Caco-2 (cell line): ENCODE measurements at regions not wholly inside any gene's neighbourhood (a gene's known extent, or its start where the extent isn't known, plus 50 kb on each side); places are given as distances from the start of the nearest gene placed in this dataset.

Experiments used
- BruUV-seq: library from RNA; stranded (reverse); fragments of 400-500 nt; replicated peaks from 2 replicates; lab custom pipeline; 2021; lab: Mats Ljungman, UMichigan
- CTCF ChIA-PET: fragments of 300-600 bp; sonication (Branson Sonifier 250); formaldehyde crosslinking; loops from one replicate; lab custom pipeline; 2022; ENCODE audit warnings: antibody characterized with exemption; lab: Charles Lee
- POLR2A ChIA-PET: fragments of 300-600 bp; sonication (Branson Sonifier 250); formaldehyde crosslinking; loops from one replicate; lab custom pipeline; 2022; ENCODE audit warnings: antibody characterized with exemption; lab: Charles Lee
- DNase-seq, 2 experiments: peaks; one replicate each; pipeline versions ENCODE4 v3.0.0 to v3.0.0-alpha.2; 2020 to 2022
- H3K27me3 ChIP-seq: replicated peaks from 2 replicates; pipeline ENCODE4 v1.6.0; 2011; ENCODE audit warnings: low read length; ENCODE audit not compliant: control insufficient read depth, insufficient read depth
- H3K36me3 ChIP-seq: 2 replicates; pipeline ENCODE4 v1.5.1; 2011; ENCODE audit warnings: low read length; ENCODE audit not compliant: control insufficient read depth, insufficient read depth
- H3K4me1 ChIP-seq: fragments of 250-450 bp; sonication (Bioruptor Pico); 2 replicates; pipeline ENCODE4 v1.5.1; 2020; ENCODE audit warnings: mild to moderate bottlenecking
- H3K4me3 ChIP-seq: 2 replicates; pipeline ENCODE4 v1.5.1; 2011; ENCODE audit warnings: low read depth, mild to moderate bottlenecking, control low read depth, low read length
- H3K9me3 ChIP-seq: fragments of 250-450 bp; sonication (Bioruptor Pico); 2 replicates; pipeline ENCODE4 v1.5.1; 2020; ENCODE audit warnings: mild to moderate bottlenecking, moderate library complexity
- H3K27ac Mint-ChIP-seq: one replicate; pipeline ENCODE4 v1.8.0; 2022; ENCODE audit warnings: mixed read lengths; ENCODE audit not compliant: unreplicated experiment
- H3K27me3 Mint-ChIP-seq: one replicate; pipeline ENCODE4 v1.8.0; 2022; ENCODE audit warnings: mixed read lengths; ENCODE audit not compliant: insufficient read depth, unreplicated experiment
- H3K36me3 Mint-ChIP-seq: one replicate; pipeline ENCODE4 v1.8.0; 2022; ENCODE audit warnings: mild to moderate bottlenecking, mixed read lengths; ENCODE audit not compliant: insufficient read depth, unreplicated experiment
- H3K4me1 Mint-ChIP-seq: one replicate; pipeline ENCODE4 v1.8.0; 2022; ENCODE audit warnings: low read depth, mixed read lengths; ENCODE audit not compliant: unreplicated experiment
- H3K4me3 Mint-ChIP-seq: one replicate; pipeline ENCODE4 v1.8.0; 2022; ENCODE audit warnings: mild to moderate bottlenecking, moderate library complexity, mixed read lengths; ENCODE audit not compliant: unreplicated experiment
- H3K9me3 Mint-ChIP-seq: one replicate; pipeline ENCODE4 v1.8.0; 2022; ENCODE audit warnings: mixed read lengths; ENCODE audit not compliant: unreplicated experiment
- CTCF ChIP-seq, 2 experiments: fragments of 200-600 bp in 1 of 2; IDR thresholded peaks; 1 replicate in 1 of 2; 2 replicates in 1 of 2; pipeline versions ENCODE4 v1.5.1 to v1.8.0; 2011 to 2022; ENCODE audit warnings: antibody characterized with exemption in 1 of 2, control low read depth in 1 of 2, inconsistent platforms in 1 of 2, low read depth in 1 of 2, low read length in 1 of 2, mild to moderate bottlenecking in 1 of 2, moderate library complexity in 1 of 2; ENCODE audit not compliant: insufficient read depth in 1 of 2, severe bottlenecking in 1 of 2, unreplicated experiment in 1 of 2
- intact Hi-C: fragments of 100-400 bp; cut with micrococcal nuclease; formaldehyde crosslinking; loops from one replicate; pipeline ENCODE4 v1.10.0; 2022; ENCODE audit not compliant: unreplicated experiment

- BruUV-seq = no TSS peak
- Mint-ChIP-seq H3K4me3 (no peak overlapping the region), H3K27me3 (peaks cover 2% of the 10 kb centered on the region), H3K9me3 (no peaks in the 10 kb centered on the region), H3K27ac (no peak overlapping the region), H3K36me3 (no peaks in the 10 kb centered on the region), H3K4me1 (no peaks in the 10 kb centered on the region)
- Histone ChIP-seq H3K4me3 (no peak overlapping the region), H3K36me3 (no peaks in the 10 kb centered on the region), H3K27me3 (no peaks in the 10 kb centered on the region), H3K9me3 (no peaks in the 10 kb centered on the region), H3K4me1 (no peaks in the 10 kb centered on the region)
- ChIA-PET CTCF (interaction anchor here (1.0 kb wide), 1 partner anchor 45 kb away, joined by 3 read pairs; no protein-coding TSS in a partner anchor), POLR2A (no interaction called here)
- no peak for DNase-seq
- no peak for TF ChIP-seq CTCF (IDR thresholded peaks at IDR 0.05; ENCODE audit: insufficient read depth in 1 of 2, low read depth in 1 of 2, low read length in 1 of 2, severe bottlenecking in 1 of 2, unreplicated experiment in 1 of 2)
- intact Hi-C loops = no loop called here
These were observed 306.6 kb upstream of the ECI2 start for GRCh38 chr6:4441981-4442434.

DNA sequence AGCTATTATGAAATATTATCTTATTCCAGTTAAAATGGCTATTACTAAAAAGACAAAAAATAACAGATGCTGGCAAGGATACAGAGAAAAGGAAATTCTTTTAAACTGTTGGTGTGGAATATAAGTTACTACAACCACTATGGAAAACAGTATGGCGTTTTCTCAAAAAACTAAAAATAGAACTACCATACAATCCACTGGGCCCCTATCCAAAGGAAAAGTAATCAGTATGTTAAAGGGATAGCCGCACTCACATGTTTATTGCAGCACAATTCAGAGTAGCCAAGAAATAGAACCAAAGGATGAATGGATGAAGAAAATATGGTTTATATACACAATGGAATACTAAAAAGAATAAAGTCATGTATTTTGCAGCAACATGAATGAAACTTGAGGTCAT, 303.8 kb upstream of the ECI2 start:
- Mint-ChIP-seq H3K4me1 (no peaks in the 10 kb centered on the region), H3K9me3 (no peaks in the 10 kb centered on the region), H3K36me3 (no peaks in the 10 kb centered on the region), H3K4me3 (no peak overlapping the region), H3K27me3 (peaks cover 2% of the 10 kb centered on the region), H3K27ac (no peak overlapping the region)
- ChIA-PET CTCF (no interaction called here), POLR2A (no interaction called here)
- Histone ChIP-seq H3K27me3 (no peaks in the 10 kb centered on the region), H3K4me3 (no peak overlapping the region), H3K9me3 (no peaks in the 10 kb centered on the region), H3K36me3 (no peaks in the 10 kb centered on the region), H3K4me1 (no peaks in the 10 kb centered on the region)
- intact Hi-C loops = no loop called here
- no peak for TF ChIP-seq CTCF (IDR thresholded peaks at IDR 0.05; ENCODE audit: insufficient read depth in 1 of 2, low read depth in 1 of 2, low read length in 1 of 2, severe bottlenecking in 1 of 2, unreplicated experiment in 1 of 2)
- BruUV-seq = no TSS peak
- no peak for DNase-seq

- Mint-ChIP-seq H3K36me3 (no peaks in the 10 kb centered on the region), H3K27ac (no peak overlapping the region), H3K4me3 (no peak overlapping the region), H3K4me1 (no peaks in the 10 kb centered on the region), H3K27me3 (peaks cover 2% of the 10 kb centered on the region), H3K9me3 (no peaks in the 10 kb centered on the region)
- Histone ChIP-seq H3K4me1 (no peaks in the 10 kb centered on the region), H3K4me3 (no peak overlapping the region), H3K9me3 (no peaks in the 10 kb centered on the region), H3K27me3 (no peaks in the 10 kb centered on the region), H3K36me3 (no peaks in the 10 kb centered on the region)
- ChIA-PET POLR2A (no interaction called here), CTCF (no interaction called here)
- no TSS peak for BruUV-seq
- intact Hi-C loops = no loop called here
- no peak for DNase-seq
- TF ChIP-seq CTCF (IDR thresholded peaks at IDR 0.05; ENCODE audit: insufficient read depth in 1 of 2, low read depth in 1 of 2, low read length in 1 of 2, severe bottlenecking in 1 of 2, unreplicated experiment in 1 of 2) = no peak
These were observed 302.0 kb upstream of the ECI2 start for GRCh38 chr6:4437342-4437741.
